ENCODE measurements at regions not wholly inside any gene's neighbourhood (a gene's known extent, or its start where the extent isn't known, plus 50 kb on each side); places are given as distances from the start of the nearest gene placed in this dataset.

- intact Hi-C loops (cut with micrococcal nuclease): no loop called here
Measured at GRCh38 chr4:38582445-38582844, 81.6 kb upstream of the KLF3 start.

GRCh38 chr4:38582889-38583470 lies 81.0 kb upstream of the KLF3 start:
- intact Hi-C loops (cut with micrococcal nuclease): no loop called here

GRCh38 chr4:38585871-38586270 lies 78.1 kb upstream of the KLF3 start:
- intact Hi-C loops (cut with micrococcal nuclease): no loop called here

GRCh38 chr4:38587106-38587505 lies 76.9 kb upstream of the KLF3 start:
- intact Hi-C loops (cut with micrococcal nuclease): no loop called here

- intact Hi-C loops (cut with micrococcal nuclease): no loop called here
Measured at GRCh38 chr4:38590046-38590445, 74.0 kb upstream of the KLF3 start.

- intact Hi-C loops (cut with micrococcal nuclease): no loop called here
Measured at GRCh38 chr4:38591617-38592337, 72.2 kb upstream of the KLF3 start.

- intact Hi-C loops (cut with micrococcal nuclease): no loop called here
Measured at GRCh38 chr4:38598489-38598888, 65.5 kb upstream of the KLF3 start.

GRCh38 chr4:38600575-38600974 lies 63.4 kb upstream of the KLF3 start:
- intact Hi-C loops (cut with micrococcal nuclease): no loop called here

GRCh38 chr4:38601244-38601915 lies 62.6 kb upstream of the KLF3 start:
- intact Hi-C loops (cut with micrococcal nuclease): no loop called here

GRCh38 chr4:38601916-38602291 lies 62.1 kb upstream of the KLF3 start:
- intact Hi-C loops (cut with micrococcal nuclease): no loop called here

GRCh38 chr4:38603652-38604051 lies 60.3 kb upstream of the KLF3 start:
- intact Hi-C loops (cut with micrococcal nuclease): no loop called here

GRCh38 chr4:38605181-38605752 lies 58.7 kb upstream of the KLF3 start:
- intact Hi-C loops (cut with micrococcal nuclease): no loop called here

GRCh38 chr4:38605753-38606586 lies 58.0 kb upstream of the KLF3 start:
- intact Hi-C loops (cut with micrococcal nuclease): no loop called here

GRCh38 chr4:38606587-38606905 lies 57.5 kb upstream of the KLF3 start:
- intact Hi-C loops (cut with micrococcal nuclease): no loop called here

- intact Hi-C loops (cut with micrococcal nuclease): no loop called here
Measured at GRCh38 chr4:38609614-38610013, 54.4 kb upstream of the KLF3 start.

GRCh38 chr4:38610521-38610920 lies 53.5 kb upstream of the KLF3 start:
- intact Hi-C loops (cut with micrococcal nuclease): no loop called here

GRCh38 chr4:38610966-38611431 lies 53.0 kb upstream of the KLF3 start:
- intact Hi-C loops (cut with micrococcal nuclease): no loop called here

- intact Hi-C loops (cut with micrococcal nuclease): no loop called here
Measured at GRCh38 chr4:38611676-38612075, 52.3 kb upstream of the KLF3 start.

- intact Hi-C loops (cut with micrococcal nuclease): no loop called here
Measured at GRCh38 chr4:38612646-38613414, 51.2 kb upstream of the KLF3 start.

All from T-helper 2 cell treated with Interferon-gamma antibody and Interleukin-4, amounts not matched to agents 100 ng/mL and 5 ng/mL, for 36 hours (primary cell).